Trophoblast cell (in vitro differentiated cells and primary cell): ENCODE measurements at regions not wholly inside any gene's neighbourhood (a gene's known extent, or its start where the extent isn't known, plus 50 kb on each side); places are given as distances from the start of the nearest gene placed in this dataset.
"Not testable (repeated sequence)": the region's sequence is repeated elsewhere in the genome, so short reads cannot be mapped to it uniquely, and the experiment has no call there.

Experiments
- DNase-seq, 2 donors: peaks; one replicate each; pipeline ENCODE4 v3.0.0-alpha.2; 2016
- H2AFZ ChIP-seq: 2 replicates; pipeline ENCODE4 v1.6.1; 2013; ENCODE audit warnings: low read length, moderate library complexity, mild to moderate bottlenecking; ENCODE audit not compliant: insufficient read depth, poor library complexity
- H2AK5ac ChIP-seq: 2 replicates; pipeline ENCODE4 v1.6.1; 2013; ENCODE audit warnings: mild to moderate bottlenecking, low read length
- H2BK120ac ChIP-seq: 2 replicates; pipeline ENCODE4 v1.6.1; 2013; ENCODE audit warnings: low read length, mild to moderate bottlenecking, moderate library complexity; ENCODE audit not compliant: insufficient read depth, poor library complexity
- H2BK12ac ChIP-seq: 2 replicates; pipeline ENCODE4 v1.6.1; 2013; ENCODE audit warnings: mild to moderate bottlenecking, low read length, moderate library complexity
- H2BK5ac ChIP-seq: 2 replicates; pipeline ENCODE4 v1.6.1; 2013; ENCODE audit warnings: low read length, low read depth, moderate library complexity, mild to moderate bottlenecking; ENCODE audit not compliant: poor library complexity
- H3K14ac ChIP-seq: 2 replicates; pipeline ENCODE4 v1.6.1; 2013; ENCODE audit warnings: mild to moderate bottlenecking, low read length
- H3K18ac ChIP-seq: 2 replicates; pipeline ENCODE4 v1.6.1; 2013; ENCODE audit warnings: mild to moderate bottlenecking, low read length
- H3K23ac ChIP-seq: 2 replicates; pipeline ENCODE4 v1.6.1; 2013; ENCODE audit warnings: low read length
- H3K27ac ChIP-seq: 2 replicates; pipeline ENCODE4 v1.5.1; 2013; ENCODE audit warnings: low read depth, mild to moderate bottlenecking, inconsistent platforms, low read length, moderate library complexity
- H3K27me3 ChIP-seq: 2 replicates; pipeline ENCODE4 v1.6.1; 2013; ENCODE audit warnings: inconsistent platforms, mild to moderate bottlenecking, low read length, moderate library complexity; ENCODE audit not compliant: insufficient read depth
- H3K36me3 ChIP-seq, 2 experiments: 1 replicate in 1 of 2; 2 replicates in 1 of 2; pipeline ENCODE4 v1.6.1; 2013; ENCODE audit warnings: low read length in 2 of 2, mild to moderate bottlenecking in 2 of 2, moderate library complexity in 1 of 2; ENCODE audit not compliant: insufficient read depth in 2 of 2, control insufficient read depth in 1 of 2
- H3K4ac ChIP-seq: 2 replicates; pipeline ENCODE4 v1.6.1; 2013; ENCODE audit warnings: low read depth, mild to moderate bottlenecking, low read length, moderate library complexity
- H3K4me1 ChIP-seq, 2 experiments: 1 replicate in 1 of 2; 2 replicates in 1 of 2; pipeline ENCODE4 v1.6.1; 2013; ENCODE audit warnings: low read length in 2 of 2, mild to moderate bottlenecking in 2 of 2, moderate library complexity in 1 of 2; ENCODE audit not compliant: insufficient read depth in 2 of 2, control insufficient read depth in 1 of 2
- H3K4me2 ChIP-seq: 2 replicates; pipeline ENCODE4 v1.6.1; 2013; ENCODE audit warnings: inconsistent platforms, mild to moderate bottlenecking, low read length, moderate library complexity
- H3K4me3 ChIP-seq: 2 replicates; pipeline ENCODE4 v1.5.1; 2013; ENCODE audit warnings: mild to moderate bottlenecking, low read depth, low read length, inconsistent platforms
- H3K79me1 ChIP-seq: one replicate; pipeline ENCODE4 v1.6.1; 2013; ENCODE audit warnings: low read length
- H3K79me2 ChIP-seq: 2 replicates; pipeline ENCODE4 v1.6.1; 2013; ENCODE audit warnings: low read length, mild to moderate bottlenecking; ENCODE audit not compliant: control insufficient read depth, insufficient read depth, poor library complexity
- H3K9ac ChIP-seq: 2 replicates; pipeline ENCODE4 v1.6.1; 2013; ENCODE audit warnings: mild to moderate bottlenecking, low read length
- H3K9me3 ChIP-seq: 2 replicates; pipeline ENCODE4 v1.6.1; 2013; ENCODE audit warnings: low read depth, mild to moderate bottlenecking, control low read depth, inconsistent platforms, low read length; ENCODE audit not compliant: insufficient read depth
- H4K12ac ChIP-seq: 2 replicates; pipeline ENCODE4 v1.6.1; 2013; ENCODE audit warnings: low read depth, mild to moderate bottlenecking, low read length, moderate library complexity
- H4K8ac ChIP-seq: 2 replicates; pipeline ENCODE4 v1.6.1; 2013; ENCODE audit warnings: low read depth, mild to moderate bottlenecking, low read length, moderate library complexity
- H4K91ac ChIP-seq: one replicate; pipeline ENCODE4 v1.6.1; 2013; ENCODE audit warnings: low read depth, mild to moderate bottlenecking, low read length, moderate library complexity
- WGBS: extraction: QIAGEN DNeasy Blood & Tissue Kit; methylation state at CpG from one replicate; pipeline ENCODE4 v1.1.7; 2013; ENCODE audit warnings: missing lambda C conversion rate; ENCODE audit not compliant: insufficient read length, insufficient coverage; ENCODE audit errors: extremely low coverage; 5-methylcytosine and 5-hydroxymethylcytosine counted together

- Histone ChIP-seq H3K18ac (no peak overlapping the region), H3K4me2 (no peak overlapping the region), H3K79me1 (no peaks in the 10 kb centered on the region), H2BK12ac (no peak overlapping the region), H3K4me1 (no peaks in the 10 kb centered on the region), H3K27ac (no peak overlapping the region), H2AK5ac (no peak overlapping the region), H4K8ac (no peak overlapping the region), H4K12ac (no peak overlapping the region), H3K36me3 (no peaks in the 10 kb centered on the region), H3K23ac (no peak overlapping the region), H4K91ac (no peak overlapping the region), H3K4ac (no peak overlapping the region), H2BK120ac (no peak overlapping the region), H3K14ac (no peak overlapping the region), H2AFZ (no peak overlapping the region), H2BK5ac (no peak overlapping the region), H3K4me3 (no peak overlapping the region), H3K79me2 (no peaks in the 10 kb centered on the region), H3K9ac (no peak overlapping the region), H3K9me3 (peaks cover 19% of the 10 kb centered on the region), H3K27me3 (no peaks in the 10 kb centered on the region)
- DNase-seq: no peak
- no CpG with 5 or more reads among the region's 20 CpGs for WGBS
Observed at GRCh38 chr19:56978023-56978565, 137.6 kb upstream of the PEG3 start.

GRCh38 chr19:56980326-56980725 is 139.5 kb upstream of the USP29 start:
- not testable (repeated sequence) for H3K4me1 ChIP-seq, H2BK12ac ChIP-seq, H3K27ac ChIP-seq, H3K79me1 ChIP-seq, H2BK5ac ChIP-seq, H3K9ac ChIP-seq, H2BK120ac ChIP-seq, H3K23ac ChIP-seq, H3K79me2 ChIP-seq, H4K91ac ChIP-seq, H4K12ac ChIP-seq, H3K14ac ChIP-seq, H3K4me3 ChIP-seq, DNase-seq, H4K8ac ChIP-seq, H2AK5ac ChIP-seq, H3K4me2 ChIP-seq, H3K36me3 ChIP-seq, H3K27me3 ChIP-seq, H3K18ac ChIP-seq, H2AFZ ChIP-seq, H3K4ac ChIP-seq
- WGBS: no CpG with 5 or more reads among the region's 7 CpGs
- peaks cover 14% of the 10 kb centered on the region for H3K9me3 ChIP-seq

GRCh38 chr19:56980906-56981305 is 138.9 kb upstream of the USP29 start:
- Histone ChIP-seq H3K4me2 (no peak overlapping the region), H2AK5ac (no peak overlapping the region), H3K14ac (no peak overlapping the region), H4K91ac (no peak overlapping the region), H3K4me3 (no peak overlapping the region), H3K79me1 (no peaks in the 10 kb centered on the region), H3K9me3 (peaks cover 15% of the 10 kb centered on the region), H2BK120ac (no peak overlapping the region), H3K18ac (no peak overlapping the region), H3K27me3 (no peaks in the 10 kb centered on the region), H3K36me3 (no peaks in the 10 kb centered on the region), H4K12ac (no peak overlapping the region), H4K8ac (no peak overlapping the region), H3K4ac (no peak overlapping the region), H3K79me2 (no peaks in the 10 kb centered on the region), H2BK5ac (no peak overlapping the region), H2BK12ac (no peak overlapping the region), H3K27ac (no peak overlapping the region), H3K9ac (no peak overlapping the region), H2AFZ (no peak overlapping the region), H3K23ac (no peak overlapping the region), H3K4me1 (no peaks in the 10 kb centered on the region)
- WGBS: no CpG with 5 or more reads among the region's 16 CpGs
- no peak for DNase-seq

GRCh38 chr19:56981440-56981839 is 138.3 kb upstream of the USP29 start:
- not testable (repeated sequence) for H3K36me3 ChIP-seq, H3K18ac ChIP-seq, H3K79me2 ChIP-seq, H2AK5ac ChIP-seq, H3K14ac ChIP-seq, H3K4me3 ChIP-seq, H3K9ac ChIP-seq, H2BK120ac ChIP-seq, H3K4me1 ChIP-seq, DNase-seq, H2AFZ ChIP-seq, H4K12ac ChIP-seq, H3K4me2 ChIP-seq, H4K91ac ChIP-seq, H4K8ac ChIP-seq, H3K27me3 ChIP-seq, H3K79me1 ChIP-seq, H2BK12ac ChIP-seq, H3K4ac ChIP-seq, H3K23ac ChIP-seq, H2BK5ac ChIP-seq, H3K27ac ChIP-seq
- H3K9me3 ChIP-seq: peaks cover 15% of the 10 kb centered on the region
- no CpG with 5 or more reads among the region's 10 CpGs for WGBS
